ENCODE measurements at regions not wholly inside any gene's neighbourhood (a gene's known extent, or its start where the extent isn't known, plus 50 kb on each side); places are given as distances from the start of the nearest gene placed in this dataset.

- DNase-seq (ENCODE audit: low spot score): no peak
Measured at GRCh38 chr5:159480849-159481248, 150.6 kb upstream of the IL12B start.

GRCh38 chr5:159481751-159482150 is 151.5 kb upstream of the IL12B start:
- TF ChIP-seq CTCF (IDR thresholded peaks at IDR 0.05; ENCODE audit: borderline replicate concordance, control extremely low read depth, extremely low read depth, insufficient read depth, missing control alignments): no peak
- no peak for DNase-seq (ENCODE audit: low spot score)
- in situ Hi-C loops (cut with MboI; ENCODE audit: low sequenced_read_pairs, unreplicated experiment): no loop called here

More at GRCh38 chr5:159480849-159481248, 150.6 kb upstream of the IL12B start:
- TF ChIP-seq CTCF (IDR thresholded peaks at IDR 0.05; ENCODE audit: borderline replicate concordance, control extremely low read depth, extremely low read depth, insufficient read depth, missing control alignments): no peak
- in situ Hi-C loops (cut with MboI; ENCODE audit: low sequenced_read_pairs, unreplicated experiment): no loop called here

GRCh38 chr5:159486836-159487235 is 156.5 kb upstream of the IL12B start:
- no peak for DNase-seq (ENCODE audit: low spot score)
- in situ Hi-C loops (cut with MboI; ENCODE audit: low sequenced_read_pairs, unreplicated experiment): no loop called here
- TF ChIP-seq CTCF (IDR thresholded peaks at IDR 0.05; ENCODE audit: borderline replicate concordance, control extremely low read depth, extremely low read depth, insufficient read depth, missing control alignments): no peak

GRCh38 chr5:159488516-159488915 is 158.2 kb upstream of the IL12B start:
- no peak for DNase-seq (ENCODE audit: low spot score)
- in situ Hi-C loops (cut with MboI; ENCODE audit: low sequenced_read_pairs, unreplicated experiment): no loop called here
- no peak for TF ChIP-seq CTCF (IDR thresholded peaks at IDR 0.05; ENCODE audit: borderline replicate concordance, control extremely low read depth, extremely low read depth, insufficient read depth, missing control alignments)

- no peak for DNase-seq (ENCODE audit: low spot score)
- in situ Hi-C loops (cut with MboI; ENCODE audit: low sequenced_read_pairs, unreplicated experiment): no loop called here
- TF ChIP-seq CTCF (IDR thresholded peaks at IDR 0.05; ENCODE audit: borderline replicate concordance, control extremely low read depth, extremely low read depth, insufficient read depth, missing control alignments): no peak
Measured at GRCh38 chr5:159489779-159490178, 159.5 kb upstream of the IL12B start.

- in situ Hi-C loops (cut with MboI; ENCODE audit: low sequenced_read_pairs, unreplicated experiment): no loop called here
- DNase-seq (ENCODE audit: low spot score): no peak
- no peak for TF ChIP-seq CTCF (IDR thresholded peaks at IDR 0.05; ENCODE audit: borderline replicate concordance, control extremely low read depth, extremely low read depth, insufficient read depth, missing control alignments)
Measured at GRCh38 chr5:159490507-159490906, 160.2 kb upstream of the IL12B start.

- in situ Hi-C loops (cut with MboI; ENCODE audit: low sequenced_read_pairs, unreplicated experiment): no loop called here
- no peak for DNase-seq (ENCODE audit: low spot score)
- TF ChIP-seq CTCF (IDR thresholded peaks at IDR 0.05; ENCODE audit: borderline replicate concordance, control extremely low read depth, extremely low read depth, insufficient read depth, missing control alignments): no peak
Measured at GRCh38 chr5:159493696-159494095, 163.4 kb upstream of the IL12B start.

Measured in GM13976 (cell line).